A549 (cell line): ENCODE measurements at regions not wholly inside any gene's neighbourhood (a gene's known extent, or its start where the extent isn't known, plus 50 kb on each side); places are given as distances from the start of the nearest gene placed in this dataset.

Source experiments
- ATAC-seq, 2 experiments: fragments of 200-7000 bp in 1 of 2; fragments of >200 bp in 1 of 2; cut with Nextera tagmentation in 1 of 2; cut with Tn5 transposase in 1 of 2; 3 replicates each; pipeline versions ENCODE4 v1.8.0 to v1.9.1; 2018 to 2020; ENCODE audit warnings: mild to moderate bottlenecking in 1 of 2, moderate library complexity in 1 of 2
- CTCF ChIA-PET: fragments of 300-600 bp; sonication (Branson Sonifier 250); formaldehyde crosslinking; extraction: SDS; loops from one replicate; lab custom pipeline; 2021; ENCODE audit warnings: antibody characterized with exemption, inconsistent platforms; lab: Yijun Ruan, JAX
- POLR2A ChIA-PET: fragments of 350-600 bp; formaldehyde crosslinking; extraction: SDS; loops from one replicate; lab custom pipeline; 2021; ENCODE audit warnings: antibody characterized with exemption, inconsistent platforms; lab: Yijun Ruan, JAX
- DNase-seq, 2 experiments: peaks; one replicate each; pipeline versions ENCODE4 v3.0.0 to v3.0.0-alpha.2; 2011 to 2016; ENCODE audit warnings: low read depth in 1 of 2, low spot score in 1 of 2
- FAIRE-seq: peaks from 2 replicates; lab custom pipeline; 2011; peaks lifted over from hg19 to GRCh38; lab: Jason Lieb, UNC
- H3K27ac ChIP-seq, 2 experiments: fragments of >200 bp; sonication (Bioruptor Twin); formaldehyde crosslinking; 3 replicates each; pipeline ENCODE4 v1.5.1; 2016 to 2017
- H3K4me1 ChIP-seq: fragments of >200 bp; sonication (Bioruptor Twin); formaldehyde crosslinking; 3 replicates; pipeline ENCODE4 v1.6.1; 2016
- H3K4me2 ChIP-seq: fragments of >200 bp; sonication (Bioruptor Twin); formaldehyde crosslinking; 3 replicates; pipeline ENCODE4 v1.6.1; 2016
- H3K4me3 ChIP-seq: fragments of >200 bp; sonication (Bioruptor Twin); formaldehyde crosslinking; 3 replicates; pipeline ENCODE4 v1.5.1; 2016
- H3K9me3 ChIP-seq: fragments of >200 bp; sonication (Bioruptor Twin); formaldehyde crosslinking; 3 replicates; pipeline ENCODE4 v1.6.1; 2016
- ATOH8 ChIP-seq: fragments of 250-450 bp; sonication (Bioruptor Pico); IDR thresholded peaks from 2 replicates; pipeline ENCODE4 v1.5.0; 2020; ENCODE audit warnings: low read depth, mild to moderate bottlenecking, moderate library complexity
- BHLHE40 ChIP-seq: IDR thresholded peaks from 2 replicates; pipeline ENCODE4 v1.6.1; 2012; ENCODE audit warnings: low read depth, low read length, inconsistent platforms
- CBX2 ChIP-seq: fragments of 200-600 bp; sonication (generic); IDR thresholded peaks from 2 replicates; pipeline ENCODE4 v1.6.1; 2016; ENCODE audit warnings: low read depth, mild to moderate bottlenecking, borderline replicate concordance
- CBX8 ChIP-seq: fragments of 200-600 bp; sonication (generic); IDR thresholded peaks from 2 replicates; pipeline ENCODE4 v1.6.1; 2016
- CEBPB ChIP-seq, 2 experiments: fragments of >200 bp in 1 of 2; sonication (Bioruptor Twin) in 1 of 2; formaldehyde crosslinking in 1 of 2; IDR thresholded peaks; 2 replicates each; pipeline ENCODE4 v1.6.1; 2012 to 2016
- CTCF ChIP-seq: fragments of >200 bp; sonication (Bioruptor Twin); formaldehyde crosslinking; IDR thresholded peaks from 3 replicates; pipeline ENCODE4 v1.5.1; 2016
- FOXS1 ChIP-seq: fragments of 250-450 bp; sonication (Bioruptor Pico); IDR thresholded peaks from 2 replicates; pipeline ENCODE4 v1.5.0; 2020; ENCODE audit warnings: mild to moderate bottlenecking, moderate library complexity
- GATA3 ChIP-seq: IDR thresholded peaks from 2 replicates; pipeline ENCODE4 v1.6.1; 2012; ENCODE audit warnings: borderline replicate concordance
- HDAC2 ChIP-seq: fragments of 200-600 bp; sonication (generic); IDR thresholded peaks from 2 replicates; pipeline ENCODE4 v1.6.1; 2016
- HMGXB4 ChIP-seq: fragments of 250-450 bp; sonication (Bioruptor Pico); IDR thresholded peaks from 2 replicates; pipeline ENCODE4 v1.5.0; 2021; ENCODE audit warnings: mild to moderate bottlenecking, moderate library complexity, borderline replicate concordance
- HOXA7 ChIP-seq: fragments of 250-450 bp; sonication (Bioruptor Pico); IDR thresholded peaks from 2 replicates; pipeline ENCODE4 v1.5.0; 2020; ENCODE audit warnings: mild to moderate bottlenecking, moderate library complexity
- HOXB13 ChIP-seq: fragments of 250-450 bp; sonication (Bioruptor Pico); IDR thresholded peaks from 2 replicates; pipeline ENCODE4 v1.5.0; 2020; ENCODE audit warnings: low read depth, mild to moderate bottlenecking, moderate library complexity
- JUN ChIP-seq, 2 experiments: fragments of >200 bp; sonication (Bioruptor Twin); formaldehyde crosslinking; IDR thresholded peaks; 2 replicates in 1 of 2; 3 replicates in 1 of 2; pipeline ENCODE4 v1.6.1; 2016 to 2017
- KDM1A ChIP-seq: fragments of 200-600 bp; sonication (generic); IDR thresholded peaks from 2 replicates; pipeline ENCODE4 v1.6.1; 2016; ENCODE audit warnings: low read depth, mild to moderate bottlenecking
- MAZ ChIP-seq: fragments of 150-350 bp; IDR thresholded peaks from 2 replicates; pipeline ENCODE4 v1.6.1; 2014; ENCODE audit warnings: antibody characterized with exemption, low read depth, low read length, borderline replicate concordance
- MYC ChIP-seq: IDR thresholded peaks from 2 replicates; pipeline ENCODE4 v1.6.1; 2012; ENCODE audit warnings: mild to moderate bottlenecking, inconsistent platforms, low read length, improper control_type of control experiment, borderline replicate concordance
- NFE2L2 ChIP-seq: fragments of 150-350 bp; conservative IDR thresholded peaks from 2 replicates; pipeline ENCODE4 v1.6.1; 2014; ENCODE audit warnings: low read length
- PBX3 ChIP-seq: IDR thresholded peaks from 2 replicates; pipeline ENCODE4 v1.6.1; 2012
- PHF8 ChIP-seq: fragments of 200-600 bp; sonication (generic); IDR thresholded peaks from 2 replicates; pipeline ENCODE4 v1.6.1; 2016; ENCODE audit warnings: low read depth, mild to moderate bottlenecking, antibody characterized with exemption, moderate library complexity, borderline replicate concordance
- POLR2AphosphoS2 ChIP-seq: conservative IDR thresholded peaks from 2 replicates; pipeline ENCODE4 v1.6.1; 2012; ENCODE audit warnings: low read length, improper control_type of control experiment, inconsistent platforms
- RAD21 ChIP-seq, 2 experiments: fragments of >200 bp in 1 of 2; sonication (Bioruptor Twin) in 1 of 2; formaldehyde crosslinking in 1 of 2; IDR thresholded peaks in 1 of 2; conservative IDR thresholded peaks in 1 of 2; 2 replicates in 1 of 2; 3 replicates in 1 of 2; pipeline ENCODE4 v1.6.1; 2012 to 2018; ENCODE audit warnings: inconsistent platforms in 1 of 2
- RARB ChIP-seq: fragments of 250-450 bp; sonication (Bioruptor Pico); IDR thresholded peaks from 2 replicates; pipeline ENCODE4 v1.8.0; 2021; ENCODE audit warnings: mild to moderate bottlenecking, moderate library complexity
- REST ChIP-seq: fragments of 200-600 bp; sonication (generic); IDR thresholded peaks from 2 replicates; pipeline ENCODE4 v1.6.1; 2016; ENCODE audit warnings: antibody characterized with exemption, mild to moderate bottlenecking, moderate library complexity
- RFX5 ChIP-seq: fragments of 450-650 bp; IDR thresholded peaks from 2 replicates; pipeline ENCODE4 v1.7.1; 2014; ENCODE audit warnings: antibody characterized with exemption, mild to moderate bottlenecking, moderate library complexity
- SMC3 ChIP-seq: fragments of >200 bp; sonication (Bioruptor Twin); formaldehyde crosslinking; IDR thresholded peaks from 3 replicates; pipeline ENCODE4 v1.6.1; 2018; ENCODE audit warnings: inconsistent platforms
- USF2 ChIP-seq: fragments of 450-650 bp; IDR thresholded peaks from 2 replicates; pipeline ENCODE4 v1.6.1; 2014; ENCODE audit warnings: antibody characterized with exemption
- ZC3H11A ChIP-seq: fragments of 450-650 bp; IDR thresholded peaks from 2 replicates; pipeline ENCODE4 v1.6.1; 2014; ENCODE audit warnings: antibody characterized with exemption, mild to moderate bottlenecking
- WGBS: methylation state at CpG from one replicate; pipeline ENCODE4 v1.1.6; 2017; ENCODE audit errors: missing lambda C conversion rate; 5-methylcytosine and 5-hydroxymethylcytosine counted together

GRCh38 chr1:37150986-37151385 lies 116.7 kb upstream of the GRIK3 start (continued):
- no peak for TF ChIP-seq MYC
- TF ChIP-seq GATA3: no peak
- TF ChIP-seq MAZ: no peak
- TF ChIP-seq HMGXB4 (CRISPR knock-in tag): no peak
- no peak for TF ChIP-seq RAD21 (conservative IDR thresholded peaks at IDR 0.05 in 1 of 2, IDR thresholded peaks at IDR 0.05 in 1 of 2)
- TF ChIP-seq CTCF: no peak
- no peak for TF ChIP-seq HDAC2
- TF ChIP-seq HOXA7 (CRISPR knock-in tag): no peak
- TF ChIP-seq POLR2AphosphoS2: no peak
- TF ChIP-seq SMC3: no peak
- TF ChIP-seq HOXB13 (CRISPR knock-in tag): no peak

- POLR2A ChIA-PET: no interaction called here
- ATAC-seq: no peak
- CTCF ChIA-PET: no interaction called here
- Histone ChIP-seq H3K9me3 (no peaks in the 10 kb centered on the region), H3K27ac (no peak overlapping the region), H3K4me3 (no peak overlapping the region), H3K4me1 (no peaks in the 10 kb centered on the region), H3K4me2 (no peak overlapping the region)
- no peak for DNase-seq
- no peak for FAIRE-seq
- no peak for TF ChIP-seq PHF8
- TF ChIP-seq ZC3H11A: no peak
- TF ChIP-seq RARB: no peak
- WGBS: 4% methylated on average over 3 of the region's 3 CpGs
Observed at GRCh38 chr1:37151789-37152188, 117.5 kb upstream of the GRIK3 start.

GRCh38 chr1:37152491-37152890 lies 118.2 kb upstream of the GRIK3 start:
- ATAC-seq (no peak), DNase-seq (no peak), FAIRE-seq (no peak)
- no peak overlapping the region for H3K4me3 ChIP-seq
- ChIA-PET CTCF (no interaction called here), POLR2A (no interaction called here)
- no peaks in the 10 kb centered on the region for H3K4me1 ChIP-seq
- H3K9me3 ChIP-seq: no peaks in the 10 kb centered on the region
- 28% methylated on average over 6 of the region's 6 CpGs for WGBS
- H3K27ac ChIP-seq: no peak overlapping the region
- H3K4me2 ChIP-seq: no peak overlapping the region
- TF ChIP-seq ATOH8 (CRISPR knock-in tag): no peak
- TF ChIP-seq RFX5: no peak
- no peak for TF ChIP-seq FOXS1
- TF ChIP-seq CBX2: no peak
- no peak for TF ChIP-seq PHF8
- no peak for TF ChIP-seq JUN (IDR thresholded peaks at IDR 0.05)
- no peak for TF ChIP-seq POLR2AphosphoS2
- no peak for TF ChIP-seq KDM1A
- TF ChIP-seq NFE2L2: no peak
- TF ChIP-seq REST: no peak
- TF ChIP-seq PBX3: no peak
- TF ChIP-seq CBX8: no peak
- no peak for TF ChIP-seq BHLHE40
- TF ChIP-seq CEBPB (IDR thresholded peaks at IDR 0.05): no peak
- no peak for TF ChIP-seq MAZ
- no peak for TF ChIP-seq RARB
- no peak for TF ChIP-seq USF2
